GM18517 (cell line): ENCODE measurements at regions not wholly inside any gene's neighbourhood (a gene's known extent, or its start where the extent isn't known, plus 50 kb on each side); places are given as distances from the start of the nearest gene placed in this dataset.

ENCODE experiments used
- ATAC-seq: cut with Tn5 transposase; IDR thresholded peaks from one replicate; pipeline ENCODE4 v1.9.1; 2021; ENCODE audit warnings: mild to moderate bottlenecking, moderate library complexity; ENCODE audit not compliant: unreplicated experiment

DNA sequence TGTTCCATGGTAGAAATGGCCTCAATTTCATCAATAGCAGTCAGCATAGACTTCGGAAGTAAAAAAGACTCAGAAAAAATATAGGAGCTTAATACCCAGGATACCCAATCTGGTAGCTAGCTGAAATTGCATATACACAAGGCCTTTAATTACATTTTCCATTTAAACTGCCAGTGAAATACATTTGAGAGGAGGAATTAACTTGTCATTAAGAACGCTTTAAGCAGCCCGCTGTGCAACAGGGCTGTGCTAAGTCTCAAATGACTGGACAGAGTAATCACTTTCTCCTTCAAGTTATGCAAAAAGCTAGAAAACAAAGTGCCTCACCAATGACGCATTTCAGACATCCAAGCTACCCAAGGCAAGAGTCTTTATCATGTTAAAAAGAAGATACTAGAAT, 558.8 kb downstream of the MBD2 start:
- ATAC-seq = no peak

DNA sequence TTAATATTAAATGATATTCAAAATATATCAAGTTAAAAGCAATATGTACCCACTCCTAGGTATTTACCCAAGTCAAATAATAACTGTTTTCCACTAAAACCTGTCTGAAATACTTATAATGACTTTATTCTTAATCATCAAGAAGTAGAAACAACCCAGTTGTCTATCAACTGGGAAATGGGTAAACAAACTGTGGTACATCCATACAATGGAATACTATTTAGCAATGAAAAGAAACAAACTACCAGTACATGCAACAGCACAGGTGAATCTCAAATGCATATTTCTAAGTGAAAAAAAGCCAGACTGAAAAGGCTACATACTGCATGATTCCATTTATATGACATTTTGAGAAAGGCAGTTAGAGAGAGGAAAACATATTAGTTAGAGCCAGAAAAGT, 559.9 kb downstream of the MBD2 start:
- no peak for ATAC-seq

DNA sequence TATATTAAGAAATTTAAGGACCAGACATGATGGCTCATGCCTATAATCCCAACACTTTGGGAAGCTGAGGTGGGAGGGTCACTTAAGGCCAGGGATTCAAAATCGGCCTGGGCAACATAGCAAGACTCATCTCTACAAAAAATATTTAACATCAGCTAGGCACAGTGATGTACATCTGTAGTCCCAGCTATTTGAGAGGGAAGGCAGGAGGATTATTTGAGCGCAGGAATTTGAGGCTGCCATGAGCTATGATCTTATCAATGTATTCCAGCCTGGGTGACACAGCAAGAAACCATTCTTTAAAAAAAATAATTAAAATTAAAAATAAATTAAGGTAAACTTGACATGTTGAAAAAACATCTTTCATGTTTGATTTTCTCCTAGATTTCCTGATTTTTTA, 564.2 kb downstream of the MBD2 start:
- ATAC-seq = no peak

DNA sequence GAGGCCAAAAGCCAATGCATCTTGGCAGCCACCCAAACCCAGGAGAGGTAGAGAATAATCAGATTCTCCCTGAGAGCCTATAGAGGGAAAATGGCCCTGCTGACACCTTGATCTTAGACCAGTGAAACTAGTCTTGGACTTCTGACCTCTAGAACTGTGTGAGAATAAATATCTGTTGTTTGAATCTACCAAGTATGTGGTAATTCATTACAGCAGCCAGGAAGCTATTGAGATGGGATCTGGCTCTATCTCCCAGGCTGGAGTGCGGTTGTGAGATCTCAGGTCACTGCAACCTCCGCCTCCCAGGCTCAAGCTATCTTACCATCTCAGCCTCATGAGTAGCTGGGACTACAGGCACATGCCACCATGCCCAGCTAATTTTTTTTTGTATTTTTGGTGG, 567.2 kb downstream of the MBD2 start:
- ATAC-seq = no peak

DNA sequence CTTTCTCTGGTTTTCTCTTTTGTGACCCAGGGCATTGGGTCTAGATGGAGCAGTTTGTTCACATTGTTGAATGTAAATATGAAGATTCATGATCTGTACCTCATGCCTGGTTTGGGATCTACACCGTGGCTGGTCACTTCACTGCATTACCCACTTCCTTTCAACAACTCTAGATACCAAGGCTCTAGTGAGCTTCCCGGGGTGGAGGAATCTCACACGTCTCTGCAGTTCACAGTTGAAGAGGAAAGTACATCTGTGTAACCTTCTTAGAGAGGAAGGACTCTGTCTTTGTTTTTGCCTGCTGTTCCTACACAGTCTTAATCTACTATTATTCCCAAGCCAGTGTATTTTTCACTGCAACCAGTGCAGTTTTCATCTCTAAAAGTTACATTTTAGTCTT, 574.8 kb downstream of the MBD2 start:
- ATAC-seq = no peak

DNA sequence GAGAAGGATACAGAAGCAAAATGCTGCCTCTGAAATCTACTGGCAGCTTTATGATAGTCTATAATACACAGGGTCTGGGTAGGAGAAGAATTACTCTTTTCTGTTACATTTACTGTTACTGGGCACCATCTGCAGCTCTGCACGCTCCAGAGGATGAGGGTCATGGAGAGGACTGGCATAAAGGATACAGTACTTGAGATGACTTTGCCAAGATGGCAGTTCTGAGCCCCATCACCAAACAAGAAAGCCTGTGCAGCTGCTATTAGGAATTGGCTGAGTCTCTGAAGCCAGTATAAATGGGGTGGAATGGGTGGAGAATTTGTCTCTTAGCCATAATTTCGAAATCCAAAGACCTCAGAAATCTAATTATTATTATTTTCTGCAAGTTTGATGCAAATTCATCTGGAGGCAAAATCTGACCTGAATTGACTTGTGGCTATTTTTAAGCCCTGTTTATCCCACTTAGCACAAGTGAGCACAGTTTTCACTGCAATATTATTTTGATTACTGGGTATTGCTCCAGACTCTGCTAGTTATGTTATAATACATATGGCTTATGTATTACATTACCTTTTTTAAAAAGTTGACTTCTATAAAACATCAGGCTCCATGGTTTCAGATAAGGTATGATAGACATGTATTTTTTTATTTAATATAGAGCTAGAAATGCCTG, 579.5 kb downstream of the MBD2 start:
- no peak for ATAC-seq

DNA sequence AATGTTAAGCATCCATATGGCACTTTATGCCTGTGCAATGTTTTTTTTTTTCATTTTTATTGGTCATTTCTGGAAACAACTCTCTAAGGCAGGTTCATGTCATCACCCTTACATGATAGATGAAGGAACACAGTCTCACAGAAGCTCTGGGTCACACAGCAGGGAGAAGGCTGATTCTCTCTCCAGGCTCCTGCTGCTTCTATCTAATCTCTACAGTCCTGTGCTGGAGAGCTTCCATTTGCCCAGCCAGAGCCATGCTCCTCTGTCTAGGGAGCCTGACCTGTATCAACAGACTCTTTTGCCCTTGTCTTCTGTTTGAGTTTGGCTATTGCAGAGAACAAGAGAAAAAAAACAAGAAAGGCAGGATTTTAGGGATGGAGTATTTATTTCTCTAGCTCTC, 584.8 kb downstream of the MBD2 start:
- no peak for ATAC-seq

DNA sequence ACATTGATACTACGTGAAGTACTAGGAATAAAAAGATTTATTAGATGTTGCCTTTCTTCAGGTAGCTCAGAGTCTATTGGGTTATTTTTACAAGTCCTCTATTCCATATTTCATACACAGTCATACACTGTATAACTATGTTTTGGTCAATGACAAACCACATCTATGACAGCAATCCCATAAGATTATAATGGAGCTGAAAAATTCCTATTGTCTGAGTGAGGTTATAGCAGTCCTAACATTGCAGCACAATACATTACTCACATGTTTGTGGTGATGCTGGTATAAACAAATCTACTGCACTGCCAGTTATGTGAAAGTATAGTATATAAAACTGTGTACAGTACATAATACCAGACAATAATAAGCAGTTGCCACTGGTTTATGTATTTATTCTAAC, 595.1 kb downstream of the MBD2 start:
- ATAC-seq = no peak

DNA sequence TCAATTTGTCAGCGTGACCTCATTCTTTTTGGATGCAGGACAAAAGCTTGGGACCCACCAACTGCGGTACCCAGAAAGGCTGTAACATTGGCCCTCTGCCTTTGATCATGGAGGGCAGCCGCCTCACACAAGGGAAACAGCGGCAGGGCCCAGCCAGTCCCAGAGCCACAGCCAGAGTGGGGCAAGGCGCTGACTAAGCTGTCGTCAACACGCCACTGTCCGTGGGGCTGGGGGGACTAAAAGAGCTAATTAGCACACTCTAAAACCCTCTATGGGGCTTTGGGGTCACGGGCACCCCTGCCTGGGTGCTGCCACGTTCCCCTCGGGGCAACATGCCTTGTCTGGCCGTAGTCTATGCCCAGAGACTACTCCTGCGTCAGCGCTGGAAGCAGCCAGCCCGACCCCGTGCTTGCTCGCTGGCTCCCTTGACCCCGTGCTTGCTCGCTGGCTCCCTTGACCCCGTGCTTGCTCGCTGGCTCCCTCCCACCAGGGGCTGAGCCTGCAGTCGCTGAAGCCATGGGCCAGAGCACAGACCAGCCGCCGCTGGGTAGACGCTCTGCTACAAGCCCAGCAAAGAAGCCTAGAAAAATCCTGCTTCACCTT, 598.4 kb downstream of the MBD2 start:
- no peak for ATAC-seq

DNA sequence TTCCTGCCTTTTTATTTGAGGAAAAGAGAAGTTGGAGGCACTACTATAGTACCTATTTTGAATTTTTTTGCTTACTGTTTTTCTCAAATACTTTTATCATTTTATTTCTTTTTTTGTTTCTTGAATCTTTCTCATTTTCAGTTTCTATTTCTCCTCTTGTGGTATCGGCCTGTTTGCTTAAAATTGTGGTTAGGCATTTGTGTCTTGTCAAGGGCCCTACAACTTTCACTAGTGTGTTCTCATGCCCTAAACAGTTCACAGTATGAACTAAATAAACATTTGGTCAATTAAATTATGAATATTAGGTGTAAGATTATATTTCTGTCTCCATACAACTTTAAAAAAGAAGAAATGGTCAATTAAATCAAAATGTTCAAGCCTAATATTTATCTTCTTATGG, 613.5 kb downstream of the MBD2 start:
- ATAC-seq = no peak

DNA sequence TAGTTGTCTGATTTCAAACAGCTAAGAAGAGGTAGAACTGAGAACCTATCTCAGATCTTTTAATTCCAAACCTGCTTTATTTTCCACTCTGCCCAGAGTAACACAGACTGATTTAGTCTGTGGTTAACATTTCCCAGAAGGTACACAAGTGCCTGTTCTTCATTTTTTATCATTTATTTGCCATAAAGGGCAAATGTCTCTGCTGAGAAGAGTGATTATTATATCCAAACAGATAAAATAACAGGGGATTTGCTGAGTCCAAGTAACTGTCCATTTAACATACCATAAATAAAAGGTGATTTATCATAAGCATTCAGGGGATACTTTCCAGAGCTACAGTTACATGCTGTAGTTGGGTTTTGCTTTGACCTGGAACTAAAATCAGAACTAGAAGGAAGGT, 617.7 kb downstream of the MBD2 start:
- ATAC-seq = no peak

DNA sequence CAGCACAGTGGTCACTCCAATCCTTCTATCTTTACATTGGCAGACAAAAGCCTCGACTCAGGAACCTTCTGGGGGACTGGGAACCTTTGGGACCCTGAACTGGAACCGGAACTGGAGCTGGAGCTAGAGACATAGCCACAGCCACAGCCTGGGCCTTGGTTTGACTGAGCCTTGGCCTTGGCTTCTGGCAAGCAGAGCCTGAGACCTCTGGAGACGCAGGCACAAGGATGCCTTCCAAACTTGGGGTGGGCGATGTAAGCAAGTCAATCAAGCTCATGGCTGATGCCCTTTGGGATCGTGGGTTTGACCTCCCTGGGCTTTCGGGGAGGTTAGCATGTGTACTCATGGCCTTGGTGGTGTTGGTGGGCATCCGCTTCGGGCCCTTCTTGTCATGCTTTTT, 619.3 kb downstream of the MBD2 start:
- ATAC-seq = no peak

DNA sequence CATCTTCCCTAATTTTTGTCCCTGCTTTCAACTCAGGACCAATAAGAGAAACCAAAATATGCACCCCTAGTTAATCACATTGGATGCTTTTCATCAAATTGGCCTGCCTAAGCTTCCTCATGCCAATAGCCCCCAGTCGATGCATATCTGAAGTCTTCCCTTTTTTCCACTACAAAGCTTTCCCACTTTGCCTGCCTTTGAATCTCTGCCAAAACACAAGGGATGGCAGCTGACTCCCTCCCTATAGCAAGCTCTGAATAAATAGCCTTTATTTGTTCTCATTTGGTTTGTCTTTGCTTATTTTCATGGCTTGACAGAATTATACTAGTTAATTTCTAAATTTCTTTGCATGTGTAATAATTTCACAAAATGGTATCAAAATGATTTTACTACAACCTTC, 621.2 kb downstream of the MBD2 start:
- ATAC-seq = no peak

DNA sequence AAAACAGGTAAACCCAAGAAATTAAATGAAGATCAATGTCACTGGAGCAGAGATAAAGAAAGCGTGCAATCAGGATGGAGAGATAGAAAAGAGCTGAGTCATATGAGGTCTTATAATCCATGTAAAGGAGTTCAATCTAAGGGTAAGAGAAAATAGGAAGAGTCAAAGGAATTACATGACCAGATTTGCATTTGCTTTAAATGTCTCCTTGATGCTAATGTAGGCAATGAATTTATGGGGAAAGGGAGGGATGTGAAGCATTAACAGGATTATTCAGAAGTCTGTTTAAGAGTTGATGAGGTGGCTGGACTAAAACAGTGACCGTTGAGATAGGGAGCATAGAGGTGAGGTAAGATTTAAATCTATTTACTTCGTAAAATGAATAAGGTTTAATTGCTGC, 623.1 kb downstream of the MBD2 start:
- ATAC-seq = no peak

DNA sequence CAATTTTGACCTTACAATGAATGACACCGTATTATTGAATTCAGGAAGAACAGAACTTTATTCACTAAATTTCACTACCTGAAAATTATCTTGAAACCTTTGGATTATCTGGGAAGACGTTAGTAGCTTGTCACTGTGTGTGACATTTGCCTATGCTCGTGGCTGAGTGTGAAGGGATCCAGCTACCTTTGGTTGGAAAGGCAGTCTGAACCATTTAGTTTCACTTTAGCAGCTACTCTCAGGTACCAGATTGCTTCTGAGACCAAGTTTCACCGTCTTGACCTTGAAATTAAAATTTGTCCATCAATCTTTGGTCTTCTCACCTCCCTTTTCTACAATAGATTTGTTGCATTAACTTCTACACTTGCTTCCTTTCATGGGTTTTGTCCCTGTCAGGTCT, 637.5 kb downstream of the MBD2 start:
- no peak for ATAC-seq
